ENCODE measurements at regions not wholly inside any gene's neighbourhood (a gene's known extent, or its start where the extent isn't known, plus 50 kb on each side); places are given as distances from the start of the nearest gene placed in this dataset.

- Histone ChIP-seq H3K4me3 (ENCODE audit: low read length, poor library complexity, severe bottlenecking) (no peak overlapping the region), H3K36me3 (ENCODE audit: insufficient read depth, low read length) (no peaks in the 10 kb centered on the region), H3K27me3 (ENCODE audit: insufficient read depth, low read length, poor library complexity, severe bottlenecking) (no peaks in the 10 kb centered on the region), H3K9me2 (replicated peaks; ENCODE audit: low read depth, low read length) (no peaks in the 10 kb centered on the region), H3K9me3 (ENCODE audit: insufficient read depth, low read depth, low read length) (no peaks in the 10 kb centered on the region), H4K20me1 (ENCODE audit: insufficient read depth, low read length, poor library complexity, severe bottlenecking) (no peaks in the 10 kb centered on the region), H3K4me1 (ENCODE audit: insufficient read depth, low read length, poor library complexity, severe bottlenecking) (no peaks in the 10 kb centered on the region), H3K79me2 (ENCODE audit: insufficient read depth, low read length) (no peaks in the 10 kb centered on the region), H3K9ac (ENCODE audit: low read depth, low read length, poor library complexity, severe bottlenecking) (no peak overlapping the region), H2AFZ (ENCODE audit: low read length) (no peak overlapping the region), H3F3A (ENCODE audit: low read depth) (no peaks in the 10 kb centered on the region), H3K4me2 (ENCODE audit: low read depth, low read length, poor library complexity, severe bottlenecking) (no peak overlapping the region)
- TF ChIP-seq EZH2phosphoT487 (IDR thresholded peaks at IDR 0.05; ENCODE audit: borderline replicate concordance) (no peak), CTCF (conservative IDR thresholded peaks at IDR 0.05; ENCODE audit: low read length) (no peak)
These were observed 75.3 kb upstream of the COL8A1 start for GRCh38 chr3:99562990-99563607.

DNA sequence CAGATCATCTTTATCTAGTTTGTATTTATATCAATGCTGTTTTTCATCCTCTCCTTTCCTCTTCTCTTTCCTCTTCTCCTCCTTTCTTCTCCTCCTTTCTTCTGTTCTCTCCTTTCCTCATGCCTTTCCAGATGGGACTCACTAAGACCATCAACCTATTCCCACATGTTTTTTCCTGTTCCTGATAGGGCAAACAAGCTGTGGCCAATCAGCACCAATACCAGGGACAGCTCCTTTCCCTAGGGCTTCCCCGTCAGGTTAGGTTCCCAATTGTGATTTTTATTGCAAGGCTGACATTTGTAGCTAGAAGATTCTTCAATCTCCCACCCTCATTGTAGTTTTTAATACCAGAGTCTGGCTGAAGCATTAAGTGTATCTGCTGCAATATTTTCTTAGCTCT, 76.3 kb upstream of the COL8A1 start:
- Histone ChIP-seq H3F3A (ENCODE audit: low read depth) (no peaks in the 10 kb centered on the region), H3K4me1 (ENCODE audit: insufficient read depth, low read length, poor library complexity, severe bottlenecking) (no peaks in the 10 kb centered on the region), H3K9me2 (replicated peaks; ENCODE audit: low read depth, low read length) (no peaks in the 10 kb centered on the region), H4K20me1 (ENCODE audit: insufficient read depth, low read length, poor library complexity, severe bottlenecking) (no peaks in the 10 kb centered on the region), H3K9ac (ENCODE audit: low read depth, low read length, poor library complexity, severe bottlenecking) (no peak overlapping the region), H3K36me3 (ENCODE audit: insufficient read depth, low read length) (no peaks in the 10 kb centered on the region), H3K27me3 (ENCODE audit: insufficient read depth, low read length, poor library complexity, severe bottlenecking) (no peaks in the 10 kb centered on the region), H2AFZ (ENCODE audit: low read length) (no peak overlapping the region), H3K79me2 (ENCODE audit: insufficient read depth, low read length) (no peaks in the 10 kb centered on the region), H3K4me3 (ENCODE audit: low read length, poor library complexity, severe bottlenecking) (no peak overlapping the region), H3K9me3 (ENCODE audit: insufficient read depth, low read depth, low read length) (no peaks in the 10 kb centered on the region), H3K4me2 (ENCODE audit: low read depth, low read length, poor library complexity, severe bottlenecking) (no peak overlapping the region)
- TF ChIP-seq CTCF (conservative IDR thresholded peaks at IDR 0.05; ENCODE audit: low read length) (no peak), EZH2phosphoT487 (IDR thresholded peaks at IDR 0.05; ENCODE audit: borderline replicate concordance) (no peak)

GRCh38 chr3:99561056-99561455, 77.3 kb upstream of the COL8A1 start:
- no peaks in the 10 kb centered on the region for H3K9me2 ChIP-seq (replicated peaks; ENCODE audit: low read depth, low read length)
- H3K9ac ChIP-seq (ENCODE audit: low read depth, low read length, poor library complexity, severe bottlenecking): no peak overlapping the region
- no peaks in the 10 kb centered on the region for H3F3A ChIP-seq (ENCODE audit: low read depth)
- H3K36me3 ChIP-seq (ENCODE audit: insufficient read depth, low read length): no peaks in the 10 kb centered on the region
- H3K79me2 ChIP-seq (ENCODE audit: insufficient read depth, low read length): no peaks in the 10 kb centered on the region
- H2AFZ ChIP-seq (ENCODE audit: low read length): no peak overlapping the region
- H3K9me3 ChIP-seq (ENCODE audit: insufficient read depth, low read depth, low read length): no peaks in the 10 kb centered on the region
- no peaks in the 10 kb centered on the region for H4K20me1 ChIP-seq (ENCODE audit: insufficient read depth, low read length, poor library complexity, severe bottlenecking)
- H3K4me3 ChIP-seq (ENCODE audit: low read length, poor library complexity, severe bottlenecking): no peak overlapping the region
- no peaks in the 10 kb centered on the region for H3K4me1 ChIP-seq (ENCODE audit: insufficient read depth, low read length, poor library complexity, severe bottlenecking)
- H3K27me3 ChIP-seq (ENCODE audit: insufficient read depth, low read length, poor library complexity, severe bottlenecking): no peaks in the 10 kb centered on the region
- no peak overlapping the region for H3K4me2 ChIP-seq (ENCODE audit: low read depth, low read length, poor library complexity, severe bottlenecking)
- no peak for TF ChIP-seq EZH2phosphoT487 (IDR thresholded peaks at IDR 0.05; ENCODE audit: borderline replicate concordance)
- TF ChIP-seq CTCF (conservative IDR thresholded peaks at IDR 0.05; ENCODE audit: low read length): no peak
